A673 (cell line): ENCODE measurements at regions not wholly inside any gene's neighbourhood (a gene's known extent, or its start where the extent isn't known, plus 50 kb on each side); places are given as distances from the start of the nearest gene placed in this dataset.
"Not testable (repeated sequence)": the region's sequence is repeated elsewhere in the genome, so short reads cannot be mapped to it uniquely, and the experiment has no call there.

ENCODE experiments used
- BruUV-seq: library from RNA; stranded (reverse); fragments of 400-500 nt; replicated peaks from 2 replicates; lab custom pipeline; 2021; lab: Mats Ljungman, UMichigan
- CTCF ChIA-PET: fragments of 300-600 bp; sonication (Branson Sonifier 250); formaldehyde crosslinking; loops from one replicate; lab custom pipeline; 2022; ENCODE audit warnings: antibody characterized with exemption; lab: Charles Lee
- POLR2A ChIA-PET: fragments of 300-600 bp; sonication (Branson Sonifier 250); formaldehyde crosslinking; loops from one replicate; lab custom pipeline; 2022; ENCODE audit warnings: antibody characterized with exemption; ENCODE audit not compliant: low non-redundant PET; lab: Charles Lee
- DNase-seq: peaks from one replicate; pipeline ENCODE4 v3.0.0-alpha.2; 2015; ENCODE audit warnings: low spot score
- H3K27ac ChIP-seq: fragments of 200-600 bp; sonication (generic); 2 replicates; pipeline ENCODE4 v1.5.1; 2016; ENCODE audit warnings: mixed run types, low read depth, mild to moderate bottlenecking, mixed read lengths, antibody characterized with exemption, low read length; ENCODE audit not compliant: poor library complexity, severe bottlenecking
- H3K27me3 ChIP-seq: fragments of 200-600 bp; sonication (generic); replicated peaks from 2 replicates; pipeline ENCODE4 v1.6.1; 2017; ENCODE audit warnings: mixed run types, low read depth, mild to moderate bottlenecking, mixed read lengths, antibody characterized with exemption, low read length; ENCODE audit not compliant: insufficient read depth, poor library complexity
- H3K36me3 ChIP-seq: fragments of 200-600 bp; sonication (generic); 2 replicates; pipeline ENCODE4 v1.6.1; 2016; ENCODE audit warnings: mixed run types, mild to moderate bottlenecking, mixed read lengths, antibody characterized with exemption, low read length; ENCODE audit not compliant: insufficient read depth, poor library complexity, severe bottlenecking
- H3K4me1 ChIP-seq: fragments of 200-600 bp; sonication (generic); 2 replicates; pipeline ENCODE4 v1.6.1; 2017; ENCODE audit warnings: mixed run types, mild to moderate bottlenecking, mixed read lengths, antibody characterized with exemption, low read length; ENCODE audit not compliant: insufficient read depth, poor library complexity, severe bottlenecking
- H3K4me3 ChIP-seq: fragments of 200-600 bp; sonication (generic); 2 replicates; pipeline ENCODE4 v1.5.1; 2016; ENCODE audit warnings: low read depth, mixed run types, mild to moderate bottlenecking, mixed read lengths, low read length; ENCODE audit not compliant: poor library complexity, severe bottlenecking
- H3K9me3 ChIP-seq: fragments of 200-600 bp; sonication (generic); 2 replicates; pipeline ENCODE4 v1.6.1; 2016; ENCODE audit warnings: mixed run types, low read depth, mild to moderate bottlenecking, mixed read lengths, antibody characterized with exemption, low read length; ENCODE audit not compliant: poor library complexity, severe bottlenecking
- CTCF ChIP-seq: fragments of 300-800, 200-600 bp; sonication (generic); conservative IDR thresholded peaks from 2 replicates; pipeline ENCODE4 v1.5.1; 2017; ENCODE audit warnings: low read depth, mild to moderate bottlenecking, antibody characterized with exemption, low read length, moderate library complexity, mixed read lengths
- EZH2 ChIP-seq: fragments of 200-600 bp; sonication (generic); IDR thresholded peaks from 2 replicates; pipeline ENCODE4 v1.6.1; 2017; ENCODE audit warnings: borderline replicate concordance, low read depth, mild to moderate bottlenecking, mixed read lengths, antibody characterized with exemption, low read length; ENCODE audit not compliant: poor library complexity, severe bottlenecking
- intact Hi-C: fragments of 100-400 bp; cut with micrococcal nuclease; formaldehyde crosslinking; loops from one replicate; pipeline ENCODE4 v1.10.0; 2022; ENCODE audit not compliant: unreplicated experiment

- no TSS peak for BruUV-seq
- no peaks in the 10 kb centered on the region for H3K9me3 ChIP-seq
- intact Hi-C loops = no loop called here
- POLR2A ChIA-PET = no interaction called here
- no peak overlapping the region for H3K4me3 ChIP-seq
- no peaks in the 10 kb centered on the region for H3K36me3 ChIP-seq
- no peaks in the 10 kb centered on the region for H3K27me3 ChIP-seq
- H3K4me1 ChIP-seq = no peaks in the 10 kb centered on the region
- DNase-seq = no peak
- CTCF ChIA-PET = no interaction called here
- no peak overlapping the region for H3K27ac ChIP-seq
- TF ChIP-seq EZH2 = no peak
- TF ChIP-seq CTCF = no peak
These were observed 2133.0 kb downstream of the NCAM2 start for GRCh38 chr21:23131177-23131576.

- Histone ChIP-seq H3K9me3 (peaks cover 16% of the 10 kb centered on the region), H3K4me1 (no peaks in the 10 kb centered on the region), H3K27ac (no peak overlapping the region), H3K36me3 (no peaks in the 10 kb centered on the region), H3K4me3 (no peak overlapping the region), H3K27me3 (no peaks in the 10 kb centered on the region)
- DNase-seq = no peak
- intact Hi-C loops = no loop called here
- ChIA-PET POLR2A (no interaction called here), CTCF (no interaction called here)
- BruUV-seq = no TSS peak
- TF ChIP-seq EZH2 = no peak
- TF ChIP-seq CTCF = no peak
These were observed 2140.6 kb downstream of the NCAM2 start for GRCh38 chr21:23138797-23139196.

GRCh38 chr21:23152130-23152529 lies 2153.9 kb downstream of the NCAM2 start:
- CTCF ChIA-PET = no interaction called here

GRCh38 chr21:23153842-23154241 lies 2155.6 kb downstream of the NCAM2 start:
- H3K27me3 ChIP-seq, H3K4me3 ChIP-seq, H3K36me3 ChIP-seq, H3K27ac ChIP-seq, H3K4me1 ChIP-seq, intact Hi-C loops, POLR2A ChIA-PET, DNase-seq, BruUV-seq, CTCF ChIA-PET: not testable (repeated sequence)
- H3K9me3 ChIP-seq = peaks cover 11% of the 10 kb centered on the region

More at GRCh38 chr21:23152130-23152529, 2153.9 kb downstream of the NCAM2 start:
- intact Hi-C loops = no loop called here
- Histone ChIP-seq H3K9me3 (peaks cover 4% of the 10 kb centered on the region), H3K36me3 (no peaks in the 10 kb centered on the region), H3K27ac (no peak overlapping the region), H3K27me3 (no peaks in the 10 kb centered on the region), H3K4me1 (no peaks in the 10 kb centered on the region), H3K4me3 (no peak overlapping the region)
- no peak for DNase-seq
- POLR2A ChIA-PET = no interaction called here
- no TSS peak for BruUV-seq
- TF ChIP-seq EZH2 = no peak
- TF ChIP-seq CTCF = no peak
